HCT116 (cell line): ENCODE measurements at regions not wholly inside any gene's neighbourhood (a gene's known extent, or its start where the extent isn't known, plus 50 kb on each side); places are given as distances from the start of the nearest gene placed in this dataset.

Experiments used
- ATAC-seq: fragments of 200-7000 bp; cut with Tn5 transposase; 2 replicates; pipeline ENCODE4 v1.9.1; 2020; ENCODE audit warnings: mild to moderate bottlenecking, moderate library complexity
- BruUV-seq: library from RNA; stranded (reverse); fragments of 400-500 nt; replicated peaks from 2 replicates; lab custom pipeline; 2021; lab: Mats Ljungman, UMichigan
- CTCF ChIA-PET: fragments of 300-600 bp; sonication (Branson Sonifier 250); formaldehyde crosslinking; loops from one replicate; lab custom pipeline; 2021; ENCODE audit warnings: antibody characterized with exemption; lab: Charles Lee
- POLR2A ChIA-PET: fragments of 300-600, 350-600 bp; sonication (Branson Sonifier 250); formaldehyde crosslinking; loops from one replicate; lab custom pipeline; 2021; ENCODE audit warnings: antibody characterized with exemption; lab: Charles Lee
- RAD21 ChIA-PET, 2 experiments: fragments of 300-600 bp; sonication (Branson Sonifier 250); formaldehyde crosslinking; loops; one replicate each; lab custom pipeline; 2023; ENCODE audit warnings: low total read pairs in 2 of 2; ENCODE audit not compliant: uncharacterized antibody in 2 of 2, unreplicated experiment in 2 of 2, low non-redundant PET in 1 of 2; lab: Charles Lee
- DNase-seq: peaks from one replicate; pipeline ENCODE4 v3.0.0-alpha.2; 2010; ENCODE audit warnings: low read depth, low spot score
- H2AFZ ChIP-seq: fragments of 200-600 bp; shearing (Covaris generic), sonication (generic); 2 replicates; pipeline ENCODE4 v1.6.1; 2017; ENCODE audit warnings: low read depth, mixed run types, mixed read lengths, antibody characterized with exemption, low read length; ENCODE audit not compliant: poor library complexity, severe bottlenecking
- H3K27ac ChIP-seq: 2 replicates; pipeline ENCODE4 v1.5.1; 2012; ENCODE audit warnings: low read depth, low read length
- H3K27me3 ChIP-seq: fragments of 200-600 bp; sonication (generic); 2 replicates; pipeline ENCODE4 v1.6.1; 2016; ENCODE audit warnings: mixed run types, low read length, mixed read lengths; ENCODE audit not compliant: insufficient read depth
- H3K36me3 ChIP-seq, 2 experiments: fragments of 200-500 bp in 1 of 2; fragments of 200-600 bp in 1 of 2; sonication (Bioruptor generic) in 1 of 2; sonication (generic) in 1 of 2; 2 replicates each; pipeline versions ENCODE4 v1.5.1 to v1.6.1; 2014 to 2016; ENCODE audit warnings: low read length in 2 of 2, inconsistent platforms in 1 of 2, mixed read lengths in 1 of 2, mixed run types in 1 of 2; ENCODE audit not compliant: insufficient read depth in 2 of 2, control insufficient read depth in 1 of 2
- H3K4me1 ChIP-seq, 2 experiments: fragments of 200-600 bp in 1 of 2; sonication (generic) in 1 of 2; 2 replicates each; pipeline versions ENCODE4 v1.5.1 to v1.6.1; 2012 to 2017; ENCODE audit warnings: low read length in 2 of 2, inconsistent platforms in 1 of 2, mild to moderate bottlenecking in 1 of 2, mixed read lengths in 1 of 2, mixed run types in 1 of 2, moderate library complexity in 1 of 2; ENCODE audit not compliant: insufficient read depth in 2 of 2, control insufficient read depth in 1 of 2
- H3K4me2 ChIP-seq: fragments of 200-600 bp; sonication (generic); 2 replicates; pipeline ENCODE4 v1.6.1; 2017; ENCODE audit warnings: mixed run types, low read length, mixed read lengths
- H3K4me3 ChIP-seq, 2 experiments: fragments of 200-600 bp in 1 of 2; sonication (generic) in 1 of 2; replicated peaks in 1 of 2; 2 replicates each; pipeline ENCODE4 v1.5.1; 2011 to 2016; ENCODE audit warnings: low read length in 2 of 2, control low read depth in 1 of 2, low read depth in 1 of 2, mild to moderate bottlenecking in 1 of 2, mixed read lengths in 1 of 2, mixed run types in 1 of 2
- H3K79me2 ChIP-seq: fragments of 200-600 bp; sonication (generic); 2 replicates; pipeline ENCODE4 v1.6.1; 2017; ENCODE audit warnings: mild to moderate bottlenecking, mixed run types, low read length, moderate library complexity, mixed read lengths; ENCODE audit not compliant: insufficient read depth
- H3K9ac ChIP-seq: fragments of 200-600 bp; sonication (generic); 2 replicates; pipeline ENCODE4 v1.6.1; 2016; ENCODE audit warnings: low read length, mixed read lengths
- H3K9me2 ChIP-seq: fragments of 200-600 bp; sonication (generic), shearing (Covaris generic); 2 replicates; pipeline ENCODE4 v1.6.1; 2017; ENCODE audit warnings: mixed run types, mild to moderate bottlenecking, moderate library complexity; ENCODE audit not compliant: insufficient read depth
- H3K9me3 ChIP-seq, 2 experiments: fragments of 200-500 bp in 1 of 2; fragments of 200-600 bp in 1 of 2; sonication (Bioruptor generic) in 1 of 2; sonication (generic) in 1 of 2; 2 replicates each; pipeline ENCODE4 v1.6.1; 2014 to 2017; ENCODE audit warnings: low read length in 2 of 2, mixed read lengths in 2 of 2, inconsistent platforms in 1 of 2, low read depth in 1 of 2, mild to moderate bottlenecking in 1 of 2, mixed run types in 1 of 2, moderate library complexity in 1 of 2; ENCODE audit not compliant: control insufficient read depth in 1 of 2, insufficient read depth in 1 of 2
- H4K20me1 ChIP-seq: fragments of 200-600 bp; sonication (generic), shearing (Covaris generic); 2 replicates; pipeline ENCODE4 v1.6.1; 2017; ENCODE audit warnings: mixed run types, mild to moderate bottlenecking, moderate library complexity; ENCODE audit not compliant: insufficient read depth
- CBX3 ChIP-seq: IDR thresholded peaks from 2 replicates; pipeline ENCODE4 v1.6.1; 2012; ENCODE audit warnings: low read depth
- ELF1 ChIP-seq: IDR thresholded peaks from 2 replicates; pipeline ENCODE4 v1.6.1; 2012; ENCODE audit warnings: low read depth, borderline replicate concordance
- EZH2 ChIP-seq: fragments of 200-600 bp; sonication (generic); IDR thresholded peaks from 2 replicates; pipeline ENCODE4 v1.6.1; 2017; ENCODE audit warnings: antibody characterized with exemption, mixed run types
- EZH2phosphoT487 ChIP-seq: fragments of 200-600 bp; IDR thresholded peaks from 2 replicates; pipeline ENCODE4 v1.6.1; 2018; ENCODE audit warnings: antibody characterized with exemption, borderline replicate concordance
- FOSL1 ChIP-seq: IDR thresholded peaks from 2 replicates; pipeline ENCODE4 v1.6.1; 2012; ENCODE audit warnings: low read depth
- RAD21 ChIP-seq: IDR thresholded peaks from 2 replicates; pipeline ENCODE4 v1.6.1; 2012; ENCODE audit warnings: low read depth, mild to moderate bottlenecking
- SIN3A ChIP-seq: IDR thresholded peaks from 2 replicates; pipeline ENCODE4 v1.6.1; 2012; ENCODE audit warnings: low read depth
- SP1 ChIP-seq: IDR thresholded peaks from 2 replicates; pipeline ENCODE4 v1.6.1; 2012; ENCODE audit warnings: low read depth
- SRF ChIP-seq: IDR thresholded peaks from 2 replicates; pipeline ENCODE4 v1.6.1; 2012; ENCODE audit warnings: low read depth
- TCF7L2 ChIP-seq: IDR thresholded peaks from 2 replicates; pipeline ENCODE4 v1.7.0; 2011; ENCODE audit warnings: borderline replicate concordance, inconsistent platforms; ENCODE audit not compliant: insufficient read depth, insufficient read length; ENCODE audit errors: extremely low read depth
- ZFX ChIP-seq: fragments of 450-650 bp; IDR thresholded peaks from 2 replicates; pipeline ENCODE4 v1.6.1; 2017
- intact Hi-C: fragments of 100-400 bp; cut with micrococcal nuclease; formaldehyde crosslinking; loops from 2 replicates; pipeline ENCODE4 v1.10.0; 2022
- TF ChIP-seq, protein P1 (sequence below): IDR thresholded peaks from 2 replicates; pipeline ENCODE4 v1.6.1; 2012
- TF ChIP-seq, protein P2 (sequence below), 3 experiments: fragments of 200-600 bp in 1 of 3; sonication (generic) in 1 of 3; IDR thresholded peaks in 2 of 3; conservative IDR thresholded peaks in 1 of 3; 2 replicates each; pipeline ENCODE4 v1.5.1; 2012 to 2017; ENCODE audit warnings: low read depth in 2 of 3, low read length in 2 of 3, antibody characterized with exemption in 1 of 3, borderline replicate concordance in 1 of 3, control low read depth in 1 of 3, mild to moderate bottlenecking in 1 of 3, mixed read lengths in 1 of 3, mixed run types in 1 of 3, moderate library complexity in 1 of 3; ENCODE audit not compliant: insufficient read depth in 1 of 3
- TF ChIP-seq, protein P3 (sequence below): IDR thresholded peaks from 2 replicates; pipeline ENCODE4 v1.6.1; 2011; ENCODE audit warnings: mild to moderate bottlenecking, low read length, moderate library complexity; ENCODE audit not compliant: insufficient replicate concordance; ENCODE audit errors: extremely low read depth

DNA sequence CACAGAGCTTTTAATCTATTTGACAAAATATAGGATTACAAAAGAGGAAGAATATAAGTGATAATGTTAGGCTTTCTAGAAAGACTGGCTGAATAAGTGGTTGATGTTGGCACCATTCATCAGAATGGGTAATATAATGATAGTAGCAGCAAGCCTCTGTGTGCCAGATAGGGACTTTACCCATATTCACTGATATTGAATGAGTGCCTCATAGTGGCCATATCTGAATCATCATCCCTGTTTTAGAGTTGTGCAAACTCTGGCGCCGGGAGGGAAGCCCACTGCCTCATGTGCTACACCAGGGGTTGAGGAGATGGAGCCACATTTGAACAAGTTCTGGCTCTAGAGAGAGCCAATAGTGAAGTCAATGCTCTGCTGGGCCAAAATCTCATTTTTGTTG is 368.7 kb upstream of the CRIM1 start:
- H3K36me3 ChIP-seq: no peaks in the 10 kb centered on the region
- H3K9ac ChIP-seq: no peak overlapping the region
- ATAC-seq: no peak
- no peak for DNase-seq
- H3K4me3 ChIP-seq: no peak overlapping the region
- no peaks in the 10 kb centered on the region for H4K20me1 ChIP-seq
- no peaks in the 10 kb centered on the region for H3K9me2 ChIP-seq
- intact Hi-C loops: no loop called here
- H3K27me3 ChIP-seq: no peaks in the 10 kb centered on the region
- ChIA-PET CTCF (no interaction called here), POLR2A (no interaction called here), RAD21 (no interaction called here)
- H3K9me3 ChIP-seq: no peaks in the 10 kb centered on the region
- TF ChIP-seq EZH2 (no peak), FOSL1 (no peak), SRF (no peak), CBX3 (no peak), TCF7L2 (no peak), ZFX (no peak), RAD21 (no peak), SIN3A (no peak), ELF1 (no peak), EZH2phosphoT487 (no peak), SP1 (no peak)
- TF ChIP-seq, protein P1, sequence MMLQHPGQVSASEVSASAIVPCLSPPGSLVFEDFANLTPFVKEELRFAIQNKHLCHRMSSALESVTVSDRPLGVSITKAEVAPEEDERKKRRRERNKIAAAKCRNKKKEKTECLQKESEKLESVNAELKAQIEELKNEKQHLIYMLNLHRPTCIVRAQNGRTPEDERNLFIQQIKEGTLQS: no peak
- TF ChIP-seq, protein P2, sequence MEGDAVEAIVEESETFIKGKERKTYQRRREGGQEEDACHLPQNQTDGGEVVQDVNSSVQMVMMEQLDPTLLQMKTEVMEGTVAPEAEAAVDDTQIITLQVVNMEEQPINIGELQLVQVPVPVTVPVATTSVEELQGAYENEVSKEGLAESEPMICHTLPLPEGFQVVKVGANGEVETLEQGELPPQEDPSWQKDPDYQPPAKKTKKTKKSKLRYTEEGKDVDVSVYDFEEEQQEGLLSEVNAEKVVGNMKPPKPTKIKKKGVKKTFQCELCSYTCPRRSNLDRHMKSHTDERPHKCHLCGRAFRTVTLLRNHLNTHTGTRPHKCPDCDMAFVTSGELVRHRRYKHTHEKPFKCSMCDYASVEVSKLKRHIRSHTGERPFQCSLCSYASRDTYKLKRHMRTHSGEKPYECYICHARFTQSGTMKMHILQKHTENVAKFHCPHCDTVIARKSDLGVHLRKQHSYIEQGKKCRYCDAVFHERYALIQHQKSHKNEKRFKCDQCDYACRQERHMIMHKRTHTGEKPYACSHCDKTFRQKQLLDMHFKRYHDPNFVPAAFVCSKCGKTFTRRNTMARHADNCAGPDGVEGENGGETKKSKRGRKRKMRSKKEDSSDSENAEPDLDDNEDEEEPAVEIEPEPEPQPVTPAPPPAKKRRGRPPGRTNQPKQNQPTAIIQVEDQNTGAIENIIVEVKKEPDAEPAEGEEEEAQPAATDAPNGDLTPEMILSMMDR (IDR thresholded peaks at IDR 0.05 in 2 of 3, conservative IDR thresholded peaks at IDR 0.05 in 1 of 3; ENCODE audit: borderline replicate concordance in 1 of 3, insufficient read depth in 1 of 3, low read depth in 2 of 3, low read length in 2 of 3): no peak
- TF ChIP-seq, protein P3, sequence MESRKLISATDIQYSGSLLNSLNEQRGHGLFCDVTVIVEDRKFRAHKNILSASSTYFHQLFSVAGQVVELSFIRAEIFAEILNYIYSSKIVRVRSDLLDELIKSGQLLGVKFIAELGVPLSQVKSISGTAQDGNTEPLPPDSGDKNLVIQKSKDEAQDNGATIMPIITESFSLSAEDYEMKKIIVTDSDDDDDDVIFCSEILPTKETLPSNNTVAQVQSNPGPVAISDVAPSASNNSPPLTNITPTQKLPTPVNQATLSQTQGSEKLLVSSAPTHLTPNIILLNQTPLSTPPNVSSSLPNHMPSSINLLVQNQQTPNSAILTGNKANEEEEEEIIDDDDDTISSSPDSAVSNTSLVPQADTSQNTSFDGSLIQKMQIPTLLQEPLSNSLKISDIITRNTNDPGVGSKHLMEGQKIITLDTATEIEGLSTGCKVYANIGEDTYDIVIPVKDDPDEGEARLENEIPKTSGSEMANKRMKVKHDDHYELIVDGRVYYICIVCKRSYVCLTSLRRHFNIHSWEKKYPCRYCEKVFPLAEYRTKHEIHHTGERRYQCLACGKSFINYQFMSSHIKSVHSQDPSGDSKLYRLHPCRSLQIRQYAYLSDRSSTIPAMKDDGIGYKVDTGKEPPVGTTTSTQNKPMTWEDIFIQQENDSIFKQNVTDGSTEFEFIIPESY: no peak
- no peak overlapping the region for H2AFZ ChIP-seq
- H3K4me2 ChIP-seq: no peak overlapping the region
- no peaks in the 10 kb centered on the region for H3K79me2 ChIP-seq
- H3K4me1 ChIP-seq: no peaks in the 10 kb centered on the region
- no peak overlapping the region for H3K27ac ChIP-seq
- no TSS peak for BruUV-seq
